ENCODE measurements at regions not wholly inside any gene's neighbourhood (a gene's known extent, or its start where the extent isn't known, plus 50 kb on each side); places are given as distances from the start of the nearest gene placed in this dataset.
A peak's percentile ranks its signal among the peaks of the same experiment; 100 is the strongest.

DNA sequence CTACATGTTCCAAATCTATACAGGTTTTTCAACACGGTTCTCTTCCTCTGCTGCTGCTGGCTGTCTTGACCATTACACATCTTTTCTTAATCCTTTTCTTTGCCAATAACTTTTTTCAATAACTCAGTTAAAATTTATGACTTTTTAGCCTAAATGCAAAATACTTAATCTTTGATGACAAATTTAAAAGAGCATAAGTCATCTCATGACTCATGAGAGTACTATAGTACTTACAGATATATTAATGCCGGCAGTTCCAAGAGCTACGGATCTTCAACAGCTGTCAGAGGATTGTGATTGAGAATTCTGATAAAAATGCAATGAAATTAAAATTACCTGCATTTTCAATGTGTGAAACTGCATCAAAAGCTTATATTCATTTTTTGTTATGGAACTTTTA, 105.5 kb downstream of the KPNA2 start (continued):
- TF ChIP-seq MNT (IDR thresholded peaks at IDR 0.05): no peak

- TF ChIP-seq ZC3H13 (CRISPR knock-in tag; IDR thresholded peaks at IDR 0.05) (no peak), PCBP1 (IDR thresholded peaks at IDR 0.05; ENCODE audit: borderline replicate concordance, low read depth, low read length) (0 out of 2 replicates have a peak, but pooled peaks have one; percentile 25), HNRNPK (IDR thresholded peaks at IDR 0.05; ENCODE audit: low read depth, low read length, poor library complexity, severe bottlenecking) (peak; percentile 92), ZNF331 (CRISPR knock-in tag; IDR thresholded peaks at IDR 0.05) (no peak), ZNF143 (CRISPR knock-in tag; IDR thresholded peaks at IDR 0.05) (no peak)
- in situ Hi-C loops (cut with HindIII; ENCODE audit: extremely low pct_ligation_motif_present, low pct_unique_long_range_greater_than_20kb): no loop called here
- DNase-seq (ENCODE audit: low spot score): no peak
- Histone ChIP-seq H3K9me3 (ENCODE audit: low read length) (no peaks in the 10 kb centered on the region), H3K27me3 (ENCODE audit: control insufficient read depth in 1 of 2, insufficient read depth in 2 of 2, low read length in 2 of 2) (no peaks in the 10 kb centered on the region), H3K9ac (ENCODE audit: insufficient read depth, low read depth, low read length) (no peak overlapping the region), H3K79me2 (ENCODE audit: insufficient read depth, low read length) (no peaks in the 10 kb centered on the region), H3K36me3 (replicated peaks in 1 of 2; ENCODE audit: control insufficient read depth in 1 of 2, insufficient read depth in 2 of 2, low read length in 2 of 2) (no peaks in the 10 kb centered on the region), H3K27ac (ENCODE audit: extremely low read length, insufficient read depth, low read length) (no peak overlapping the region), H3K4me3 (replicated peaks in 1 of 3; ENCODE audit: insufficient read depth in 1 of 3, low read depth in 2 of 3, low read length in 3 of 3) (no peak overlapping the region), H2AFZ (ENCODE audit: low read length) (no peak overlapping the region), H3K4me1 (ENCODE audit: insufficient read depth, low read length) (no peaks in the 10 kb centered on the region), H4K20me1 (ENCODE audit: insufficient read depth, low read length) (no peaks in the 10 kb centered on the region), H3K4me2 (ENCODE audit: low read depth, low read length) (no peak overlapping the region)
- BruUV-seq (replicated peaks): no TSS peak
- WGBS (ENCODE audit: low lambda C conversion rate): 28% methylated on average over 1 of the region's 1 CpG
- intact Hi-C loops (cut with micrococcal nuclease; ENCODE audit: unreplicated experiment): no loop called here
- CTCF ChIA-PET (ENCODE audit: low intra/inter-chr PET ratio, low total read pairs): no interaction called here
- no peak for ATAC-seq
- POLR2A ChIA-PET: no interaction called here
- FAIRE-seq: no peak
Observed at GRCh38 chr17:68142595-68142994, 105.2 kb upstream of the AMZ2 start.

GRCh38 chr17:68143425-68143824, 104.4 kb upstream of the AMZ2 start:
- H3K4me3 ChIP-seq (replicated peaks in 1 of 3; ENCODE audit: insufficient read depth in 1 of 3, low read depth in 2 of 3, low read length in 3 of 3): no peak overlapping the region
- no peaks in the 10 kb centered on the region for H3K27me3 ChIP-seq (ENCODE audit: control insufficient read depth in 1 of 2, insufficient read depth in 2 of 2, low read length in 2 of 2)
- 30% methylated on average over 2 of the region's 2 CpGs for WGBS (ENCODE audit: low lambda C conversion rate)
- FAIRE-seq (no peak), ATAC-seq (no peak), DNase-seq (ENCODE audit: low spot score) (no peak)
- no peaks in the 10 kb centered on the region for H3K36me3 ChIP-seq (replicated peaks in 1 of 2; ENCODE audit: control insufficient read depth in 1 of 2, insufficient read depth in 2 of 2, low read length in 2 of 2)
- in situ Hi-C loops (cut with HindIII; ENCODE audit: extremely low pct_ligation_motif_present, low pct_unique_long_range_greater_than_20kb) (no loop called here), intact Hi-C loops (cut with micrococcal nuclease; ENCODE audit: unreplicated experiment) (no loop called here)
- no peaks in the 10 kb centered on the region for H3K4me1 ChIP-seq (ENCODE audit: insufficient read depth, low read length)
- H3K9ac ChIP-seq (ENCODE audit: insufficient read depth, low read depth, low read length): no peak overlapping the region
- no peaks in the 10 kb centered on the region for H3K9me3 ChIP-seq (ENCODE audit: low read length)
- ChIA-PET CTCF (ENCODE audit: low intra/inter-chr PET ratio, low total read pairs) (no interaction called here), POLR2A (no interaction called here)
- H2AFZ ChIP-seq (ENCODE audit: low read length): no peak overlapping the region
- H3K27ac ChIP-seq (ENCODE audit: extremely low read length, insufficient read depth, low read length): no peak overlapping the region
- H3K79me2 ChIP-seq (ENCODE audit: insufficient read depth, low read length): no peaks in the 10 kb centered on the region
- no peak overlapping the region for H3K4me2 ChIP-seq (ENCODE audit: low read depth, low read length)
- H4K20me1 ChIP-seq (ENCODE audit: insufficient read depth, low read length): no peaks in the 10 kb centered on the region
- no TSS peak for BruUV-seq (replicated peaks)
- TF ChIP-seq ZNF24 (IDR thresholded peaks at IDR 0.05) (no peak), ZNF792 (CRISPR knock-in tag; IDR thresholded peaks at IDR 0.05) (no peak), ISL2 (CRISPR knock-in tag; IDR thresholded peaks at IDR 0.05) (no peak), ZNF761 (CRISPR knock-in tag; conservative IDR thresholded peaks at IDR 0.05) (no peak), ZMYM4 (CRISPR knock-in tag; IDR thresholded peaks at IDR 0.05) (no peak), CC2D1A (CRISPR knock-in tag; IDR thresholded peaks at IDR 0.05) (no peak), ZNF383 (CRISPR knock-in tag; IDR thresholded peaks at IDR 0.05; ENCODE audit: borderline replicate concordance) (no peak), ZNF674 (CRISPR knock-in tag; IDR thresholded peaks at IDR 0.05; ENCODE audit: low read depth) (no peak), TARDBP (CRISPR knock-in tag; IDR thresholded peaks at IDR 0.05) (no peak)

All from HepG2 (cell line).